PFSK-1 (cell line): ENCODE measurements at regions not wholly inside any gene's neighbourhood (a gene's known extent, or its start where the extent isn't known, plus 50 kb on each side); places are given as distances from the start of the nearest gene placed in this dataset.
A peak's percentile ranks its signal among the peaks of the same experiment; 100 is the strongest.

Experiments used
- FOXP2 ChIP-seq: optimal IDR thresholded peaks from 2 replicates; pipeline ENCODE3; 2011; ENCODE audit warnings: borderline replicate concordance, control low read depth, inconsistent platforms; ENCODE audit not compliant: insufficient read depth; ENCODE audit errors: extremely low read length, extremely low read depth
- POLR2AphosphoS5 ChIP-seq: IDR thresholded peaks from 2 replicates; pipeline ENCODE4 v1.6.1; 2012; ENCODE audit warnings: low read depth, mild to moderate bottlenecking, control low read depth, low read length, moderate library complexity
- SIN3A ChIP-seq: IDR thresholded peaks from 2 replicates; pipeline ENCODE4 v1.6.1; 2012; ENCODE audit warnings: mild to moderate bottlenecking, low read length, moderate library complexity, borderline replicate concordance; ENCODE audit not compliant: insufficient read depth
- TAF1 ChIP-seq: IDR thresholded peaks from 2 replicates; pipeline ENCODE4 v1.6.1; 2012; ENCODE audit warnings: low read length, control low read depth, borderline replicate concordance; ENCODE audit not compliant: insufficient read depth
- TF ChIP-seq, protein P1 (sequence below), 2 experiments: IDR thresholded peaks; 2 replicates each; pipeline versions ENCODE4 v1.6.1 to v1.8.0; 2011 to 2012; ENCODE audit warnings: low read depth in 2 of 2, low read length in 2 of 2, control low read depth in 1 of 2, inconsistent platforms in 1 of 2, mild to moderate bottlenecking in 1 of 2, moderate library complexity in 1 of 2; ENCODE audit not compliant: insufficient read depth in 1 of 2

DNA sequence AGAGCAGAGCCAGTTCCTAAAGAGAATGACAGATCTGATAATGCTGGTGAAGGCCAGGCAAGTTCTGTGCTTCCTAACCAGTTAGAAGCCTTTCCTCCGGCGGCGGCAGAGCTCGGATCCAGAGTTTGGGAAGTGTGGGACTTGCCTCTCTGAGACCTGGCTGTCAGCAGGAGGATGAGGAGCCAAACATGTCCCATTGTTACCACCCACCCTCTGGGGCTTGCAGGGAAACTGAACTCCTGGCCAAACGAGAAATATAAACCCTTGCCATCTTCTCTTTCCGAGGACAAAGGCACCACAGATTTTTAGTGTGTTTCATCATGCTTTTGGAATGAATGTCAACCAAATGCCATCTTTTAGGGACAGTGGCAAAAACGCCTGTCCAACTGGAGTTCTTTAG is 80.2 kb upstream of the SMURF2 start:
- no peak for TF ChIP-seq SIN3A
- TF ChIP-seq POLR2AphosphoS5: no peak

GRCh38 chr17:64741038-64741641 is 79.0 kb upstream of the SMURF2 start:
- TF ChIP-seq TAF1 (no peak), POLR2AphosphoS5 (no peak), FOXP2 (no peak), SIN3A (no peak)
- TF ChIP-seq, protein P1, sequence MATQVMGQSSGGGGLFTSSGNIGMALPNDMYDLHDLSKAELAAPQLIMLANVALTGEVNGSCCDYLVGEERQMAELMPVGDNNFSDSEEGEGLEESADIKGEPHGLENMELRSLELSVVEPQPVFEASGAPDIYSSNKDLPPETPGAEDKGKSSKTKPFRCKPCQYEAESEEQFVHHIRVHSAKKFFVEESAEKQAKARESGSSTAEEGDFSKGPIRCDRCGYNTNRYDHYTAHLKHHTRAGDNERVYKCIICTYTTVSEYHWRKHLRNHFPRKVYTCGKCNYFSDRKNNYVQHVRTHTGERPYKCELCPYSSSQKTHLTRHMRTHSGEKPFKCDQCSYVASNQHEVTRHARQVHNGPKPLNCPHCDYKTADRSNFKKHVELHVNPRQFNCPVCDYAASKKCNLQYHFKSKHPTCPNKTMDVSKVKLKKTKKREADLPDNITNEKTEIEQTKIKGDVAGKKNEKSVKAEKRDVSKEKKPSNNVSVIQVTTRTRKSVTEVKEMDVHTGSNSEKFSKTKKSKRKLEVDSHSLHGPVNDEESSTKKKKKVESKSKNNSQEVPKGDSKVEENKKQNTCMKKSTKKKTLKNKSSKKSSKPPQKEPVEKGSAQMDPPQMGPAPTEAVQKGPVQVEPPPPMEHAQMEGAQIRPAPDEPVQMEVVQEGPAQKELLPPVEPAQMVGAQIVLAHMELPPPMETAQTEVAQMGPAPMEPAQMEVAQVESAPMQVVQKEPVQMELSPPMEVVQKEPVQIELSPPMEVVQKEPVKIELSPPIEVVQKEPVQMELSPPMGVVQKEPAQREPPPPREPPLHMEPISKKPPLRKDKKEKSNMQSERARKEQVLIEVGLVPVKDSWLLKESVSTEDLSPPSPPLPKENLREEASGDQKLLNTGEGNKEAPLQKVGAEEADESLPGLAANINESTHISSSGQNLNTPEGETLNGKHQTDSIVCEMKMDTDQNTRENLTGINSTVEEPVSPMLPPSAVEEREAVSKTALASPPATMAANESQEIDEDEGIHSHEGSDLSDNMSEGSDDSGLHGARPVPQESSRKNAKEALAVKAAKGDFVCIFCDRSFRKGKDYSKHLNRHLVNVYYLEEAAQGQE (IDR thresholded peaks at IDR 0.05; ENCODE audit: insufficient read depth in 1 of 2, low read depth in 2 of 2, low read length in 2 of 2): no peak

- TF ChIP-seq, protein P1 (IDR thresholded peaks at IDR 0.05; ENCODE audit: insufficient read depth in 1 of 2, low read depth in 2 of 2, low read length in 2 of 2): no peak
- TF ChIP-seq POLR2AphosphoS5: no peak
- no peak for TF ChIP-seq FOXP2
- TF ChIP-seq SIN3A: no peak
- TF ChIP-seq TAF1: no peak
Observed at GRCh38 chr17:64739316-64740058, 77.4 kb upstream of the SMURF2 start.

DNA sequence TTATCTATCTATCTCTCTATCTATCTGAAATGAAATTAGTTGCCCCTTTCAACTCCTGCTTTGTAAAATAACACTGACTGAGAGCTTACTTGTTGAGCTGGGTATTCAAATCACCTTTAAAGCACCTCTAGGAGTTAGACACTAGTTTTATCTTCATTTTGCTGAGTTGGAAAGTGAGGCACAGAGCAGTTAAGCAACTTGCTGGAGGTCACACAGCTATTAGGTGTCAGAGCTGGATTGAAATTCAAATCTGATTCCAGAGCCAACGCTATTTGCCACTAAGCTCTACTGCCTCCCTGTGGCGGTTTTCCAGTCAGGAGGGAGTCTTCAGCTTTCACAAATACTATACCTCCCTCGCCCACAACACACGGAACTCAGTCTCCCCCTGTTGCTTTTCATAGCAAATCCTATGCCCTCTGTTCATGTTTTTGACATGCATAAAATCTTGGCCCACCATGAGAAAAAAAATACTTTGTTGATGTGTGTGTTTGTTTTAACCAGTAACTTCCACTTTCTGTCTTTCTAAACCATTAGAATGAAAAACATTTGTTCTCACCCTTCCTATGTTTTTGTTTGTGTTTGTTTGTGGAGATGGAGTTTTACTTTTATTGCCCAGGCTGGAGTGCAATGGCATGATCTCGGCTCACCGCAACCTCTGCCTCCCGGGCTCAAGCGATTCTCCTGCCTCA is 74.8 kb upstream of the SMURF2 start:
- TF ChIP-seq FOXP2 (no peak), POLR2AphosphoS5 (no peak), TAF1 (no peak), SIN3A (no peak)
- TF ChIP-seq, protein P1 (IDR thresholded peaks at IDR 0.05; ENCODE audit: insufficient read depth in 1 of 2, low read depth in 2 of 2, low read length in 2 of 2): no peak

DNA sequence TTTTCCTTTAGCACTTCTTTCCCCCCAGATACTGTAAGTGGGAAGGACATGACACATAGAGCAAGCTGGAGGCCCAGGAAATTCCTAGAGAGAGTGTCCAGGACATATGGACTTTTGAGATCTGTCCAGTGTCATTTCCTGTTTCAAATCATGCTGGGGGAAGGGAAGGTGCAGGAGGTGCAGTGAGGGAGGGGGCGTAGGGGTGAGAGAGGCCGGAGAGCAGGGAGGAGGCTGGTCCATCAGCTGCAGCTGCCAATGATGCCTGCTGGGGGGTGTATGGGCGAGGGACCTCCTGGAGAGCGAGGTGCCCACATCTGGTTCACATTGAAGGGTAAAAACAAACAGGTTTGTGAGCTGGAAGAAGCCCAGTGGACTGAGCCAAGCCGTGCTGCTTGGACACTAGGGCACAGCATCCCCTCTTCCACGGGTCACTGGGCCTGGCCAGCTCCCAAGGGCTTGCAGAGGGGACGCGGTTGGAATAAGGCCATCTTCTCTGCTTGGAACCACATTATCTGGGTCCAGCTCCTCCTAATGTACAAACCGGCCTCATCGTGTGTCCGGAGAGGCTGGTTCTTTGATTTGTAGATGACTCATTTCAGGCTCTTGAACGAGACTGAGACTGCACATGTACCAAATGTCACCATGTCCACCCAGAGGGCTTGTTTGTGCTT is 70.4 kb upstream of the SMURF2 start:
- TF ChIP-seq POLR2AphosphoS5 (no peak), FOXP2 (no peak), SIN3A (peak; percentile 16; the same call in 1 of the 2 replicates), TAF1 (no peak)
- TF ChIP-seq, protein P1 (IDR thresholded peaks at IDR 0.05; ENCODE audit: insufficient read depth in 1 of 2, low read depth in 2 of 2, low read length in 2 of 2): peak in 1 of 2 experiments; percentile 25; a peak in 1 of 4 replicates
